22Rv1 (cell line): ENCODE measurements at regions not wholly inside any gene's neighbourhood (a gene's known extent, or its start where the extent isn't known, plus 50 kb on each side); places are given as distances from the start of the nearest gene placed in this dataset.

Experiments used
- CTCF ChIP-seq: fragments of 450-650 bp; IDR thresholded peaks from 2 replicates; pipeline ENCODE4 v1.5.1; 2017; ENCODE audit warnings: mild to moderate bottlenecking
- ZFX ChIP-seq: fragments of 450-650 bp; IDR thresholded peaks from 2 replicates; pipeline ENCODE4 v1.6.1; 2017; ENCODE audit warnings: antibody characterized with exemption, borderline replicate concordance

GRCh38 chr5:82375488-82376244, 97.5 kb upstream of the RPS23 start:
- no peak for TF ChIP-seq CTCF
- no peak for TF ChIP-seq ZFX
